Prostate gland (tissue), 2 donors: ENCODE measurements at regions not wholly inside any gene's neighbourhood (a gene's known extent, or its start where the extent isn't known, plus 50 kb on each side); places are given as distances from the start of the nearest gene placed in this dataset.

ENCODE experiments used
- DNase-seq: peaks from one replicate; pipeline ENCODE4 v3.0.0-alpha.2; 2019; ENCODE audit warnings: low spot score
- H3K27ac ChIP-seq, 2 donors: fragments of 200-600 bp; sonication (generic); 2 replicates each; pipeline ENCODE4 v1.5.1; 2017 to 2019
- H3K27me3 ChIP-seq: fragments of 200-600 bp; sonication (generic); replicated peaks from 2 replicates; pipeline ENCODE4 v1.5.1; 2019; ENCODE audit not compliant: insufficient read depth
- H3K36me3 ChIP-seq, 2 donors: fragments of 200-600 bp; sonication (generic); 1 replicate in 1 of 2; 2 replicates in 1 of 2; pipeline versions ENCODE4 v1.5.1 to v1.8.1; 2017 to 2019
- H3K4me1 ChIP-seq: fragments of 200-600 bp; sonication (generic); replicated peaks from 2 replicates; pipeline ENCODE4 v1.5.1; 2019
- H3K4me3 ChIP-seq, 2 donors: fragments of 200-600 bp; sonication (generic); 2 replicates each; pipeline ENCODE4 v1.5.1; 2017 to 2019
- H3K9me3 ChIP-seq: fragments of 200-600 bp; sonication (generic); 2 replicates; pipeline ENCODE4 v1.5.1; 2017
- POLR2A ChIP-seq: fragments of 450-650 bp; IDR thresholded peaks from one replicate; pipeline ENCODE4 v1.6.1; 2016; ENCODE audit warnings: antibody characterized with exemption, mild to moderate bottlenecking
- POLR2AphosphoS5 ChIP-seq: sonication (generic); formaldehyde crosslinking; IDR thresholded peaks from one replicate; pipeline ENCODE4 v1.6.1; 2017; ENCODE audit warnings: antibody characterized with exemption
- WGBS: methylation state at CpG from one replicate; pipeline ENCODE4 v1.1.5; 2018; 5-methylcytosine and 5-hydroxymethylcytosine counted together
- intact Hi-C: fragments of 100-400 bp; cut with DNase I; formaldehyde crosslinking; loops from one replicate; pipeline ENCODE4 v1.14.2; 2022
- TF ChIP-seq, protein P1 (sequence below), 4 experiments: fragments of 200-600 bp in 2 of 4; fragments of 450-650 bp in 2 of 4; sonication (generic) in 2 of 4; IDR thresholded peaks; 1 replicate in 3 of 4; 2 replicates in 1 of 4; pipeline ENCODE4 v1.5.1; 2016 to 2019; ENCODE audit warnings: antibody characterized with exemption in 4 of 4, mild to moderate bottlenecking in 2 of 4, moderate library complexity in 2 of 4

DNA sequence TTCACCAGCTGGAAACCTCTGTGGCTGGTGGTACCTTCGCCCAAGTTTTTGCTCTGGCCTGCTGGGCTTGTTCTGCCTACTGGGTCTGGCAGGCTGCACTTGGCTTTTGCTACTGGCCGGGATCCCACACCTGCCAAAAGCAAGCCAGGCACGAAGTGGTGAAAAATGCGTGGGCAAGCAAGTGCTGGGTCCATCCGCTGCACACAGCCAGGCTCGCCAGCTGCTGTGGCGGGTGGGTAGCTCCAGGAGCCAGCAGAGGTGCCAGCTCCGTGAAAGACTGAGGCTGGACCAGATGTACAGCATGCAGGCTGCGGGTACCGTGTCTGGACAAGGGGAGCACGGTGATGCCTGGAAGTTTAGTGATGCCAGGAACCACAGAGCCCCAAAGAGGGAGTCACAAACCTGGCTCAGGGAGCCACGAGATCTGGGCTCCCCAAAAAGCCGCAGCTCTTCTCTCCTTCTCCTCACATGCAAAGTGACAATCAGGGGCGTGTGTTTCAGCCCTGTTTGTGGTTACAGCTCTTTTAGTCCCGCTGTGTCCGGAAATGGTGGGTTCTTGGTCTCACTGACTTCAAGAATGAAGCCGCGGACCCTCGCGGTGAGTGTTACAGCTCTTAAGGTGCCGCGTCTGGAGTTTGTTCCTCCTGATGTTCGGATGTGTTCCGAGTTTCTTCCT, 1455.6 kb upstream of the GBE1 start:
- no peak overlapping the region for H3K4me3 ChIP-seq
- H3K27ac ChIP-seq, result no peak overlapping the region
- no peak for DNase-seq
- intact Hi-C loops, result no loop called here
- H3K4me1 ChIP-seq, result no peaks in the 10 kb centered on the region
- H3K9me3 ChIP-seq, result no peaks in the 10 kb centered on the region
- H3K36me3 ChIP-seq, result no peaks in the 10 kb centered on the region
- H3K27me3 ChIP-seq, result no peaks in the 10 kb centered on the region
- 93% methylated on average over 24 of the region's 24 CpGs for WGBS
- TF ChIP-seq, protein P1, sequence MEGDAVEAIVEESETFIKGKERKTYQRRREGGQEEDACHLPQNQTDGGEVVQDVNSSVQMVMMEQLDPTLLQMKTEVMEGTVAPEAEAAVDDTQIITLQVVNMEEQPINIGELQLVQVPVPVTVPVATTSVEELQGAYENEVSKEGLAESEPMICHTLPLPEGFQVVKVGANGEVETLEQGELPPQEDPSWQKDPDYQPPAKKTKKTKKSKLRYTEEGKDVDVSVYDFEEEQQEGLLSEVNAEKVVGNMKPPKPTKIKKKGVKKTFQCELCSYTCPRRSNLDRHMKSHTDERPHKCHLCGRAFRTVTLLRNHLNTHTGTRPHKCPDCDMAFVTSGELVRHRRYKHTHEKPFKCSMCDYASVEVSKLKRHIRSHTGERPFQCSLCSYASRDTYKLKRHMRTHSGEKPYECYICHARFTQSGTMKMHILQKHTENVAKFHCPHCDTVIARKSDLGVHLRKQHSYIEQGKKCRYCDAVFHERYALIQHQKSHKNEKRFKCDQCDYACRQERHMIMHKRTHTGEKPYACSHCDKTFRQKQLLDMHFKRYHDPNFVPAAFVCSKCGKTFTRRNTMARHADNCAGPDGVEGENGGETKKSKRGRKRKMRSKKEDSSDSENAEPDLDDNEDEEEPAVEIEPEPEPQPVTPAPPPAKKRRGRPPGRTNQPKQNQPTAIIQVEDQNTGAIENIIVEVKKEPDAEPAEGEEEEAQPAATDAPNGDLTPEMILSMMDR (IDR thresholded peaks at IDR 0.05), result no peak
- TF ChIP-seq POLR2A (no peak), POLR2AphosphoS5 (no peak)

DNA sequence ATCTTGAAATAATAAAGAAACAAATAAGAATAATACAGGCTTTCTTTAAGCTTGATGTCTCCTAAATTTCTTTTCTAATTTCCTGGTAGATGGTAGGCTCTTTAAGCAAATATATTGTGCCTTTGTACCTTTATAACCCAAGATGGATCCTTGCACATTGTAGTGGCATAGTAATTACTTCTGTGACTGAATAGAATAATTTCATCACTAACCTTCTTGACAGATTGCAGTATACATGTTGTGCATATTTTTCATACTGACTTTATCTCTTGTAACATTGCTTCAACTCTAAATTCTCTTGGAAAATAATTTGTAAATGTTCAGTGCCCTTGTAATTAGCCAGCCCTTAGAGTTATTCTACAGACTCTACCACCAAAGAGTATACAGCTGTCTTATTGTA, 1433.8 kb upstream of the GBE1 start:
- Histone ChIP-seq H3K9me3 (no peaks in the 10 kb centered on the region), H3K27ac (no peak overlapping the region), H3K4me3 (no peak overlapping the region), H3K27me3 (no peaks in the 10 kb centered on the region), H3K36me3 (no peaks in the 10 kb centered on the region), H3K4me1 (no peaks in the 10 kb centered on the region)
- intact Hi-C loops, result no loop called here
- TF ChIP-seq POLR2A, result no peak
- TF ChIP-seq, protein P1 (IDR thresholded peaks at IDR 0.05), result no peak
- no peak for TF ChIP-seq POLR2AphosphoS5
- no peak for DNase-seq

DNA sequence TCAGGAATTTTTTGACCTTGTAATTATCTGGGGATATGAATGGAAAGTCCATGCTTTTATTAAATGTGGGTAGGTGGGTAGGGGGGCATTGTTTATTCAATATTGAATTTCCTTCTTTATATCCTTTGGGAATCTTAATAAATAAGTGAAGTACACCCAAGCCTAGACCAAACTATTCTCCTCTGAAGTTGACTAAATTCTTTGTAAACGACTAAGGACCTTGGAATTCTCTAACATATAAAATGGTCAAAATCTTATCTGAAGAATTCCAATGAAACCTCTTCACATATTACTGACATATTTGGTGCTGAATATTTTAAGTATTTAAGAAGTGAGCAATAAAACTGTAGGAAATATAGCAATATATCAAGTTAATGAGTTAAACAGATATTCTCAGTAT, 1432.1 kb upstream of the GBE1 start:
- 55% methylated on average over 1 of the region's 1 CpG for WGBS
- intact Hi-C loops, result no loop called here
- H3K27me3 ChIP-seq, result no peaks in the 10 kb centered on the region
- no peaks in the 10 kb centered on the region for H3K36me3 ChIP-seq
- H3K4me3 ChIP-seq, result no peak overlapping the region
- no peak overlapping the region for H3K27ac ChIP-seq
- H3K9me3 ChIP-seq, result no peaks in the 10 kb centered on the region
- no peak for DNase-seq
- TF ChIP-seq, protein P1 (IDR thresholded peaks at IDR 0.05), result no peak
- TF ChIP-seq POLR2A (no peak), POLR2AphosphoS5 (no peak)
- no peaks in the 10 kb centered on the region for H3K4me1 ChIP-seq

DNA sequence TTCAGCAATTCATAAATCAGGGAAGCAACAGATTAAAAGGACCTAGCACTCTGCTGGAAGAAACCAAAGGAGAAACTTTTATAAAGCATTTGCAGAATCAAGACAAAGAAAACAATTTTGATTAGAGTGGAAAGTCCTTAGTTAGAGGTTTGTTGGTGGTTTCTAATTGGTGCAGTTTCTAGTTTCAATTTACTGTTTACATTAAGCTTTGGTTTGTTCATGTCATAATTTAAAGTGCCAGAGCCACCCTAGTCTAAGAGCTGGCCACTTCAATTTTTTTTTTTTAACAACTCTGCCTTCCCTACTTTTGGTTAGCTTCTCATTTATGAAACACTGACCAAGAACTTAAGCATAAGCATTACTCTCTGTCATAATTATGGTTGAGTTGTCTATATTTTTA, 1428.2 kb upstream of the GBE1 start:
- Histone ChIP-seq H3K36me3 (no peaks in the 10 kb centered on the region), H3K9me3 (no peaks in the 10 kb centered on the region), H3K4me1 (no peaks in the 10 kb centered on the region), H3K4me3 (no peak overlapping the region), H3K27me3 (no peaks in the 10 kb centered on the region), H3K27ac (no peak overlapping the region)
- intact Hi-C loops, result no loop called here
- TF ChIP-seq POLR2A, result no peak
- TF ChIP-seq POLR2AphosphoS5, result no peak
- TF ChIP-seq, protein P1 (IDR thresholded peaks at IDR 0.05), result no peak
- no peak for DNase-seq

DNA sequence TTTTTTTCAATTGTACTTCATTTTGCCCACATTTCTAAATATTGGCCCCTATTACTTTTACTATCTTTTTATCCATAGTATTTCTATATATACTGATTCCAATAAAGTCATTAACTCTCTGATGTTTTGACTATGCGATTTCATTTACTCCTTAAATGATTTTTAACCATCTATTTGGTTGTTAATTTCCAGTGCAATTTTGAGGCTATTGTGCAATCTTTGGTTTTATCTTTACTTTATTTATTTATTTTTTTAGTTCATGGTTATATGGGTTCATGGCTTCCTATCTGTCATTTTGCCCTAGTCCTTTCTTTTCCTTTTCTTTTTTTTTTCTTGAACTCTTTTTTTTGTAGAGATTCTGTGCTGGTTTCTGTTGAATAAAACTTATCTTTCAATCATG, 1408.0 kb upstream of the GBE1 start:
- Histone ChIP-seq H3K27me3 (no peaks in the 10 kb centered on the region), H3K9me3 (no peaks in the 10 kb centered on the region), H3K4me3 (no peak overlapping the region), H3K27ac (no peak overlapping the region), H3K4me1 (no peaks in the 10 kb centered on the region), H3K36me3 (no peaks in the 10 kb centered on the region)
- DNase-seq, result no peak
- TF ChIP-seq POLR2AphosphoS5, result no peak
- TF ChIP-seq POLR2A, result no peak
- TF ChIP-seq, protein P1 (IDR thresholded peaks at IDR 0.05), result no peak
- intact Hi-C loops, result no loop called here
- WGBS, result 94% methylated on average over 1 of the region's 1 CpG
